CD4-positive, alpha-beta memory T cell (primary cell): ENCODE measurements at regions not wholly inside any gene's neighbourhood (a gene's known extent, or its start where the extent isn't known, plus 50 kb on each side); places are given as distances from the start of the nearest gene placed in this dataset.

Source experiments
- CTCF ChIA-PET: fragments of 350-600 bp; sonication (Branson Sonifier 250); formaldehyde crosslinking; loops from one replicate; lab custom pipeline; 2021; ENCODE audit warnings: inconsistent platforms; ENCODE audit not compliant: partially characterized antibody; lab: Charles Lee
- POLR2A ChIA-PET: fragments of 350-600 bp; sonication (Branson Sonifier 250); formaldehyde crosslinking; loops from one replicate; lab custom pipeline; 2021; ENCODE audit not compliant: partially characterized antibody; lab: Charles Lee
- DNase-seq, 5 donors: peaks; one replicate each; pipeline versions ENCODE4 v3.0.0 to v3.0.0-alpha.2; 2020 to 2022; ENCODE audit warnings: mixed read lengths in 1 of 5
- H3K27ac ChIP-seq: one replicate; pipeline ENCODE4 v1.7.0; 2013; ENCODE audit warnings: low read depth, low read length
- H3K27me3 ChIP-seq: 2 replicates; pipeline ENCODE4 v1.7.0; 2013; ENCODE audit warnings: mild to moderate bottlenecking, low read length, moderate library complexity; ENCODE audit not compliant: insufficient read depth
- H3K36me3 ChIP-seq: 2 replicates; pipeline ENCODE4 v1.7.0; 2013; ENCODE audit warnings: mild to moderate bottlenecking, low read length, moderate library complexity; ENCODE audit not compliant: insufficient read depth
- H3K4me1 ChIP-seq: 2 replicates; pipeline ENCODE4 v1.7.0; 2013; ENCODE audit warnings: mild to moderate bottlenecking, low read length, moderate library complexity; ENCODE audit not compliant: insufficient read depth
- H3K4me3 ChIP-seq, 2 donors: one replicate each; pipeline ENCODE4 v1.7.0; 2013; ENCODE audit warnings: low read length in 2 of 2, mild to moderate bottlenecking in 1 of 2
- H3K9me3 ChIP-seq, 2 donors: one replicate each; pipeline ENCODE4 v1.7.0; 2013; ENCODE audit warnings: low read length in 2 of 2, control low read depth in 1 of 2; ENCODE audit not compliant: control insufficient read depth in 1 of 2
- H3K27ac Mint-ChIP-seq, 7 donors: one replicate each; pipeline ENCODE4 v1.8.0; 2020 to 2021; ENCODE audit warnings: mixed read lengths in 7 of 7, mild to moderate bottlenecking in 6 of 7, inconsistent platforms in 3 of 7, moderate library complexity in 3 of 7
- H3K27me3 Mint-ChIP-seq, 2 donors: one replicate each; pipeline ENCODE4 v1.8.0; 2020 to 2021; ENCODE audit warnings: mixed read lengths in 2 of 2
- H3K36me3 Mint-ChIP-seq, 2 donors: one replicate each; pipeline ENCODE4 v1.8.0; 2020 to 2021; ENCODE audit warnings: mixed read lengths in 2 of 2, inconsistent platforms in 1 of 2, mild to moderate bottlenecking in 1 of 2
- H3K4me1 Mint-ChIP-seq, 4 donors: one replicate each; pipeline ENCODE4 v1.8.0; 2020 to 2021; ENCODE audit warnings: mixed read lengths in 4 of 4, mild to moderate bottlenecking in 1 of 4
- H3K4me3 Mint-ChIP-seq, 8 donors: one replicate each; pipeline ENCODE4 v1.8.0; 2020 to 2021; ENCODE audit warnings: mixed read lengths in 8 of 8, mild to moderate bottlenecking in 7 of 8, moderate library complexity in 6 of 8, inconsistent platforms in 3 of 8
- H3K9me3 Mint-ChIP-seq, 8 donors: one replicate each; pipeline ENCODE4 v1.8.0; 2020 to 2021; ENCODE audit warnings: mixed read lengths in 8 of 8, mild to moderate bottlenecking in 5 of 8, inconsistent platforms in 3 of 8, moderate library complexity in 1 of 8
- intact Hi-C: fragments of 100-400 bp; cut with micrococcal nuclease; formaldehyde crosslinking; loops from one replicate; pipeline ENCODE4 v1.15.1; 2023

- peaks cover 0 to 1% of the 10 kb centered on the region in 2 donors for H3K27me3 Mint-ChIP-seq
- no peak overlapping the region for H3K27ac ChIP-seq
- no peak for DNase-seq
- no peaks in the 10 kb centered on the region for H3K36me3 ChIP-seq
- no peaks in the 10 kb centered on the region for H3K9me3 ChIP-seq
- ChIA-PET POLR2A (no interaction called here), CTCF (no interaction called here)
- peaks cover 0 to 7% (median 0%) of the 10 kb centered on the region in 8 donors for H3K9me3 Mint-ChIP-seq
- no peak overlapping the region for H3K4me3 ChIP-seq
- H3K27me3 ChIP-seq = no peaks in the 10 kb centered on the region
- no peaks in the 10 kb centered on the region for H3K36me3 Mint-ChIP-seq
- no peak overlapping the region for H3K4me3 Mint-ChIP-seq
- no peaks in the 10 kb centered on the region for H3K4me1 Mint-ChIP-seq
- intact Hi-C loops = no loop called here
- H3K4me1 ChIP-seq = no peaks in the 10 kb centered on the region
- H3K27ac Mint-ChIP-seq = no peak overlapping the region
Observed at GRCh38 chr15:37208146-37209040, 108.0 kb upstream of the MEIS2 start.

GRCh38 chr15:37209041-37209363 lies 108.7 kb upstream of the MEIS2 start:
- H3K9me3 Mint-ChIP-seq = peaks cover 0 to 14% (median under 1%) of the 10 kb centered on the region in 8 donors
- no peaks in the 10 kb centered on the region for H3K9me3 ChIP-seq
- DNase-seq = no peak
- H3K36me3 Mint-ChIP-seq = no peaks in the 10 kb centered on the region
- intact Hi-C loops = no loop called here
- ChIA-PET POLR2A (no interaction called here), CTCF (no interaction called here)
- H3K4me3 Mint-ChIP-seq = no peak overlapping the region
- no peak overlapping the region for H3K27ac Mint-ChIP-seq
- H3K4me1 Mint-ChIP-seq = no peaks in the 10 kb centered on the region
- H3K27me3 ChIP-seq = no peaks in the 10 kb centered on the region
- no peak overlapping the region for H3K27ac ChIP-seq
- no peaks in the 10 kb centered on the region for H3K4me1 ChIP-seq
- no peaks in the 10 kb centered on the region for H3K36me3 ChIP-seq
- H3K27me3 Mint-ChIP-seq = peaks cover 0 to 1% of the 10 kb centered on the region in 2 donors
- H3K4me3 ChIP-seq = no peak overlapping the region

- H3K36me3 ChIP-seq = no peaks in the 10 kb centered on the region
- Mint-ChIP-seq H3K4me1 (no peaks in the 10 kb centered on the region), H3K4me3 (no peak overlapping the region), H3K27ac (no peak overlapping the region), H3K27me3 (no peaks in the 10 kb centered on the region), H3K9me3 (peaks cover 0 to 10% (median 2%) of the 10 kb centered on the region in 8 donors), H3K36me3 (no peaks in the 10 kb centered on the region)
- H3K27me3 ChIP-seq = no peaks in the 10 kb centered on the region
- no peak for DNase-seq
- H3K9me3 ChIP-seq = no peaks in the 10 kb centered on the region
- H3K27ac ChIP-seq = no peak overlapping the region
- ChIA-PET CTCF (interaction anchor here (0.8 kb wide), 1 partner anchor 9 kb away, joined by 3 read pairs; no protein-coding TSS in a partner anchor), POLR2A (no interaction called here)
- intact Hi-C loops = no loop called here
- no peak overlapping the region for H3K4me3 ChIP-seq
- H3K4me1 ChIP-seq = no peaks in the 10 kb centered on the region
Observed at GRCh38 chr15:37217567-37217966, 117.2 kb upstream of the MEIS2 start.

- H3K9me3 ChIP-seq = no peaks in the 10 kb centered on the region
- H3K4me3 ChIP-seq = no peak overlapping the region
- no peaks in the 10 kb centered on the region for H3K4me1 ChIP-seq
- Mint-ChIP-seq H3K4me1 (no peaks in the 10 kb centered on the region), H3K27me3 (no peaks in the 10 kb centered on the region), H3K36me3 (no peaks in the 10 kb centered on the region), H3K4me3 (no peak overlapping the region), H3K27ac (no peak overlapping the region), H3K9me3 (peaks cover 0 to 6% (median 0%) of the 10 kb centered on the region in 8 donors)
- H3K36me3 ChIP-seq = no peaks in the 10 kb centered on the region
- H3K27me3 ChIP-seq = no peaks in the 10 kb centered on the region
- DNase-seq = no peak
- no peak overlapping the region for H3K27ac ChIP-seq
- ChIA-PET CTCF (no interaction called here), POLR2A (no interaction called here)
- intact Hi-C loops = no loop called here
Observed at GRCh38 chr15:37218351-37218916, 118.1 kb upstream of the MEIS2 start.

- POLR2A ChIA-PET = no interaction called here
- CTCF ChIA-PET = no interaction called here
- DNase-seq = no peak
- H3K4me3 Mint-ChIP-seq = no peak overlapping the region
- Histone ChIP-seq H3K36me3 (no peaks in the 10 kb centered on the region), H3K9me3 (no peaks in the 10 kb centered on the region), H3K4me1 (no peaks in the 10 kb centered on the region), H3K27ac (no peak overlapping the region), H3K4me3 (no peak overlapping the region), H3K27me3 (no peaks in the 10 kb centered on the region)
- no peaks in the 10 kb centered on the region for H3K4me1 Mint-ChIP-seq
- no peaks in the 10 kb centered on the region for H3K36me3 Mint-ChIP-seq
- H3K27me3 Mint-ChIP-seq = no peaks in the 10 kb centered on the region
- no peak overlapping the region for H3K27ac Mint-ChIP-seq
- H3K9me3 Mint-ChIP-seq = peaks cover 0 to 4% (median 0%) of the 10 kb centered on the region in 8 donors
- intact Hi-C loops = no loop called here
Observed at GRCh38 chr15:37219211-37219701, 118.9 kb upstream of the MEIS2 start.

GRCh38 chr15:37220949-37221670 lies 120.8 kb upstream of the MEIS2 start:
- peaks cover 0 to 4% (median 0%) of the 10 kb centered on the region in 8 donors for H3K9me3 Mint-ChIP-seq
- H3K27ac Mint-ChIP-seq = no peak overlapping the region
- no peaks in the 10 kb centered on the region for H3K36me3 Mint-ChIP-seq
- H3K27me3 Mint-ChIP-seq = no peaks in the 10 kb centered on the region
- no peaks in the 10 kb centered on the region for H3K27me3 ChIP-seq
- H3K4me3 Mint-ChIP-seq = no peak overlapping the region
- H3K27ac ChIP-seq = no peak overlapping the region
- intact Hi-C loops = no loop called here
- no peak for DNase-seq
- H3K4me1 ChIP-seq = no peaks in the 10 kb centered on the region
- POLR2A ChIA-PET = no interaction called here
- H3K4me3 ChIP-seq = no peak overlapping the region
- no peaks in the 10 kb centered on the region for H3K36me3 ChIP-seq
- no peaks in the 10 kb centered on the region for H3K9me3 ChIP-seq
- no peaks in the 10 kb centered on the region for H3K4me1 Mint-ChIP-seq
- CTCF ChIA-PET = no interaction called here

- no peak for DNase-seq
- H3K27me3 Mint-ChIP-seq = no peaks in the 10 kb centered on the region
- H3K27ac Mint-ChIP-seq = no peak overlapping the region
- no peak overlapping the region for H3K4me3 Mint-ChIP-seq
- CTCF ChIA-PET = no interaction called here
- H3K4me1 Mint-ChIP-seq = no peaks in the 10 kb centered on the region
- H3K9me3 ChIP-seq = no peaks in the 10 kb centered on the region
- POLR2A ChIA-PET = no interaction called here
- no peak overlapping the region for H3K4me3 ChIP-seq
- H3K27me3 ChIP-seq = no peaks in the 10 kb centered on the region
- H3K4me1 ChIP-seq = no peaks in the 10 kb centered on the region
- H3K27ac ChIP-seq = no peak overlapping the region
- intact Hi-C loops = no loop called here
- no peaks in the 10 kb centered on the region for H3K36me3 Mint-ChIP-seq
- no peaks in the 10 kb centered on the region for H3K36me3 ChIP-seq
- peaks cover 0 to 2% (median 0%) of the 10 kb centered on the region in 8 donors for H3K9me3 Mint-ChIP-seq
Observed at GRCh38 chr15:37221671-37222145, 121.4 kb upstream of the MEIS2 start.
